ENCODE measurements at regions not wholly inside any gene's neighbourhood (a gene's known extent, or its start where the extent isn't known, plus 50 kb on each side); places are given as distances from the start of the nearest gene placed in this dataset.

- TF ChIP-seq EP300 (IDR thresholded peaks at IDR 0.05) (no peak), CTCF (IDR thresholded peaks at IDR 0.05) (no peak), POLR2A (IDR thresholded peaks at IDR 0.05) (no peak)
Measured at GRCh38 chr4:114527170-114527569, 71.4 kb upstream of the UGT8 start.

All from sigmoid colon (tissue), 4 donors.